HG03039 (cell line): ENCODE measurements at regions not wholly inside any gene's neighbourhood (a gene's known extent, or its start where the extent isn't known, plus 50 kb on each side); places are given as distances from the start of the nearest gene placed in this dataset.

Experiments
- ATAC-seq: cut with Tn5 transposase; IDR thresholded peaks from one replicate; pipeline ENCODE4 v1.9.1; 2021; ENCODE audit warnings: mild to moderate bottlenecking, moderate library complexity; ENCODE audit not compliant: unreplicated experiment

DNA sequence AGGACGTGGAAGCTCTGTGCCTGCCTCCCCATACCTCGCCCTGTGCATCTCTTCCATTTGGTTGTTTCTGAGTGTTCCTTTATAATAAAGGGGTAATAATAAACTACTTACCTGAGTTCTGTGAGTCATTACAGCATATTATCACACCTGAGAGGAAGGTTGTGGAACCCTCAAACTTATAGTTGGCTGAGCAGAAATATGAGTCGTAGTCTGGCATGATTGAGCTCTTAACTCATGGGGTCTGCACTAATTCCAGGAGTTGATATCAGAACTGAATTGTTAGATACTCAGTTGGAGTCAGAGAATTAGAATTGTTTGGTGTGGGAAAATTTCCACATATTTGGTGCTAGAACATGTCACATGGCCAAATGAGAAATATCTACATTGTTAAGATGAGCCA lies 52.4 kb upstream of the HTR2A start:
- ATAC-seq = no peak

DNA sequence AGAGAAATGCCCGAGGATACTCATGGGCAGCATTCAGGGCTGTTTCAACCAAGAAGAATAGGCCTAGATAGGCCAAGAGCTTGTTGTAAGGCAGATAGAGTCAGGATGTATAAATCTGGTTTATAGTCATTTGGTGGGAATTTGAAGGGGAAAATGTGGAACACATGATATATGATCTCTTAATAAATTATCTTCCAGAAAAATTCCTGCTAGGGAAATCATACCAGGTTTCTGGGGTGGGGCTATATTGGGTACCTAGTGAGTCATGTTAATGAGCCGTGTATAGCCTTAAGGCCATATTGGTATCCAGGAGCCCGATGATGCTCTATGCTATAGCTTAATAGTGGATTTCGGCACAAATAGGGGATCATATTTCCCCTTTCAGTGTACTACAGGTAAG lies 51.5 kb upstream of the HTR2A start:
- no peak for ATAC-seq

DNA sequence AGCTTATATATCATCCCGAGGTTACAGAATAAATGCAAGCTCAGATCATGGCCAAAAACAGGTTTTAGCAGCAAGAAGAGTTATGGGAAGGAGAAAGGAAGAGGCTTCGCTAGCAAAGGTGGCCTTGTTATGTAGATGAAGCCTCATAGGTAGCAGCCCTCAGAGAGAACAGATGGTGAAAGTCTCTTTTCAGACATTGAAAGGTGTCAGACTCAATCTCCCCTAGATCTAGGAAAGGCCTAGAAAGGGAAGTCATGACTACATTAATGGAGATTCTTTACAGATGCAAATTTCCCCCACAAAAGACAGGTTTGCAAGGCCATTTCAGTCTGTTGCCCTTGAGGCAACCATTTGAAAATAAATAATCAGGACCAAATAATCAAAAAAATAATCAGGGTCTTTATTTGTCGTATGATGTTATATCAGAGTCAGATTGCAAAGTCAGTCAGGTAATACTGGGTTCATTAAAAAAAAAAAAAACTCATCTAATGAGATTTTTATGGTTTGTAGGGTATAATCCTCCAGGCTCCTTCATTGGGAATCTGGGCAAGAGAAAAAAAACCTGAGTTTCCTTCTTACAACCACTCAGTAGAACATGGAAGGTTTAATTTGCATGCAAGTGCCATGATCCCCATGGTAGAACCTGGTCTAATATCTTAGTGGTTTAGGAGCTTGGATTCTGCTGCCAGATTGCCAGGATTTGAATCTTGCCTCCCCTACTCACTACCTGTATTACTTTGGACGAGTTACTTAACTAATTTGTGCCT lies 50.8 kb upstream of the HTR2A start:
- no peak for ATAC-seq
